IPS DF 19.7 (cell line): ENCODE measurements at regions not wholly inside any gene's neighbourhood (a gene's known extent, or its start where the extent isn't known, plus 50 kb on each side); places are given as distances from the start of the nearest gene placed in this dataset.
"Not testable (repeated sequence)": the region's sequence is repeated elsewhere in the genome, so short reads cannot be mapped to it uniquely, and the experiment has no call there.

ENCODE experiments used
- DNase-seq: peaks from one replicate; pipeline ENCODE4 v3.0.0-alpha.2; 2013; ENCODE audit warnings: low read depth, low spot score

DNA sequence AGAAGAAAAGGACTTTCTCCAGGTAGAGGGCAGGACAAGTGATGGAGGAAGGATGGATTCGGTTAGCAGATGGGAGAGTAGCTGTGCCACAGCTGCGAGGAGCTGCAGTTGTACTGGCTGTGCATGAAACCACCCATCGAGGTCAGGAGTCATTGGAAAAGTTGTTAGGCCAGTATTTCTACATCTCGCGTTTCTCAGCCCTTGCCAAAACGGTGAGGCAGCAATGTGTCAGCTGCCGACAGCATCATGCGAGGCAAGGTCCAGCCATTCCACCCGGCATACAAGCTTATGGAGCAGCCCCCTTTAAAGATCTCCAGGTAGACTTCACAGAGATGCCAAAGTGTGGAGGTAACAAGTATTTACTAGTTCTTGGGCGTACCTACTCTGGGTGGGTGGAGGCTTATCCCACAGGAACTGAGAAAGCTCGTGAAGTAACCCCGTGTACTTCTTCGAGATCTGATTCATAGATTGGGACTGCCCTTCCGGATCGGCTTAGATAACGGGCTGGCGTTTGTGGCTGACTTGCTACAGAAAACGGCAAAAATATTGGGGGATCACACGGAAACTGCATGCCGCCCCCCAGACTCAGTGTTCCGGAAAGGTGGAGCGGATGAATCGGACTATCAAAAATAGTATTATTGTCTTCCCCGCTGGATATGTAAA is 105.0 kb upstream of the HMX1 start:
- not testable (repeated sequence) for DNase-seq

- DNase-seq: not testable (repeated sequence)
These were observed 101.0 kb upstream of the HMX1 start for GRCh38 chr4:8972635-8973034.

- not testable (repeated sequence) for DNase-seq
These were observed 94.3 kb upstream of the HMX1 start for GRCh38 chr4:8965896-8966295.

DNA sequence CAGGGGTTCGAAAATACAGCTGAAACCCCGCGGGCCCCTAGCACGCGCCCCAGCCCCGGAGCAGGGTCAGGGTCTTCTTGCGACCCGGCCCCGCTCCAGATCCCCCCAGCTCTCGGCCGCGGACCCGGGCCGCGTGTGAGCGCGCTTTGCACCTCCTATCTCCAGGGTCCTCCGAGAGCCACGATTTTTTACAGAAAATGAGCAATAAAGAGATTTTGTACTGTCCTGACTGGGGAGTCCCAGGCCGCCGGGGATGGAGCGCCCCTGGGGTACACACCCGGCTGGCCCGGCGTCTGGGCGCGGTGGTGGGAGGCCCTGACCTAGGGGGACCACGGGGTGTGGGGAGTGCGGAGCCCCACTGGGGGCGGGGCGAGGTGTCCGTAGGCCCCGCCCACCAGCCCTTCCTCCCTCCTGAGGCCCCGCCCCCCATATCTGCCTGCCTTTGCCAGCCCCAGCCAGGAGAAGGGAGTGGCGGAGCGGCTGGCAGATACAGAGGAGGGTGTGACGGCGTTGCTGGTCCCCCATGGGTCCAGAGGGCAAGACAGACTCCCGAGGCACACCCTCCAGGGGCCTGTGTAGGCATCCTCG is 92.7 kb upstream of the HMX1 start:
- not testable (repeated sequence) for DNase-seq

GRCh38 chr4:8963533-8963932 is 91.9 kb upstream of the HMX1 start:
- DNase-seq: not testable (repeated sequence)

- DNase-seq: peak; percentile 15
These were observed 89.7 kb upstream of the HMX1 start for GRCh38 chr4:8961343-8961742.

DNA sequence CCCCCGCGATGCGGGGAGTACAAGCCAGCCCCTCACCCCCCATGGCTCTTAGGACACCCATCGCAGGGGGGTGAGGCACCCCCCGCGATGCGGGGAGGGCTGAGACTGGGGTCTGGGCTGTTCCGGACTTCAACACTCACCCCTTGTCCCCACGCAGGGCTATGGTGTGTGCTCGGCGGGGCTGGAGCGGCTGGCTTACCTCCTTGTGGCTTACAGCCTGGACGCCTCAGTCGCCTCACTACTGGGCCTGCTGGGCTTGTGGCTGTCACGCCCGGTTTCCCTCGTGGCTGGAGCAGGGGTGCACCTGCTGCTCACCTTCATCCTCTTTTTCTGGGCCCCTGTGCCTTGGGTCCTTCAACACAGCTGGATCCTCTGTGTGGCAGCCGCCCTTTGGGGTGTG is 87.8 kb upstream of the HMX1 start:
- not testable (repeated sequence) for DNase-seq

GRCh38 chr4:8954001-8954400 is 82.4 kb upstream of the HMX1 start:
- DNase-seq: not testable (repeated sequence)

GRCh38 chr4:8952791-8953190 is 81.2 kb upstream of the HMX1 start:
- not testable (repeated sequence) for DNase-seq

GRCh38 chr4:8952109-8952508 is 80.5 kb upstream of the HMX1 start:
- not testable (repeated sequence) for DNase-seq

- not testable (repeated sequence) for DNase-seq
These were observed 73.9 kb upstream of the HMX1 start for GRCh38 chr4:8945506-8945905.

GRCh38 chr4:8943367-8943766 is 71.7 kb upstream of the HMX1 start:
- DNase-seq: not testable (repeated sequence)

- not testable (repeated sequence) for DNase-seq
These were observed 70.4 kb upstream of the HMX1 start for GRCh38 chr4:8942088-8942487.

- not testable (repeated sequence) for DNase-seq
These were observed 69.8 kb upstream of the HMX1 start for GRCh38 chr4:8941492-8941805.

GRCh38 chr4:8940792-8941491 is 69.3 kb upstream of the HMX1 start:
- DNase-seq: no peak

GRCh38 chr4:8939840-8940742 is 68.5 kb upstream of the HMX1 start:
- DNase-seq: no peak

DNA sequence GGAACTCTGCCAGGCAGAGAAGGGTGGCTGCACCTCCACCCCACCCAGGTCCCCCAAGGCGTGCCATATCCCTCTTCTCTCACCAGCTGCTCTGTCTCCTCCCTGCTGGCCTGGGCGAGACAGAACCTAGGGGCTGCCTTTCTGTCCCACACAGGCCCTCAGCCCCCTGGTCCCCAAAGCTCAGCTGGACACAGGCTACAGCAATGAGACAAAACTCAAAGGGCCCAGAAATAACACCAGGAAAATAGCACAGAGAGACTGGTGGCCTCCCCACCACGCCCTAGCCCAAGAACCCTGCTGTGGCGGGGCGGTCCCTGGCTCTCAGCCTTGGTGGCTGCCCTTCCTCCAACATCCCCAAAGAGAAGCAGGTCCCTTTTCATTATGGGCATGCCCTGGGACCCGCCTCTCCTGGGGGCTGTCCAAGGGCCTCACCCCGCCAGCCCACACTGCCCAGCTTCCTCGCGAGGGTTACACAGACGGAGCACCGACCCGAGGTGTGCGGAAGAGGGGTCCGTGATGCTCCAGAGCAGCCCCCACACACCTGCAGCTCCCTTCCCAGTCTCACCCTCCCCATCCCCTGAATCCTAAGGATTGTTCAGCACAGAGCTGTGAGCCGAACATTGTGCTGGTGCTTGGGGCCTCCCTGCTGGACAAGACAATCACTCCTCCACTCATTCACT is 67.7 kb upstream of the HMX1 start:
- no peak for DNase-seq

DNA sequence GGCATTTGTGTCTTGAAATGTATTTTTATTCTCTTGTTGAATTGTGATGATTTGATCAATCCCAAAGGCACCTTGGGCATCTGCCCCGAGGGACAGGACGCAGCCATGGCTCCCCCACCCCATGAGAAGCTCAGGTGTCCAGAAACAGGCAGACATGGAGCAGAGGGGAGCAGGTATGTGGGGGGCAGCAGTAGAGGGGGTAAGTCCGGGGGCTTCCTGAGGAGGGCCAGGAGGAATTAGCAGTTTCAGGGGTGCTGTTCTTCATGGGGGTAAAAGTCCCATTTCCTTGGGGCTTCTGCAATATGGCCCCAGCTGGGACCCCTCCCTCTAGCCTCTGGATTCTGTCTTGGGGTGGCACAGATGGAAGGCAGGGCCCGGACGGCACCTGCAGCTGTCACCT is 67.0 kb upstream of the HMX1 start:
- no peak for DNase-seq

GRCh38 chr4:8938137-8938536 is 66.5 kb upstream of the HMX1 start:
- DNase-seq: no peak

GRCh38 chr4:8932884-8933283 is 61.2 kb upstream of the HMX1 start:
- DNase-seq: no peak

GRCh38 chr4:8928074-8928473 is 56.4 kb upstream of the HMX1 start:
- no peak for DNase-seq
